ENCODE measurements at regions not wholly inside any gene's neighbourhood (a gene's known extent, or its start where the extent isn't known, plus 50 kb on each side); places are given as distances from the start of the nearest gene placed in this dataset.

DNA sequence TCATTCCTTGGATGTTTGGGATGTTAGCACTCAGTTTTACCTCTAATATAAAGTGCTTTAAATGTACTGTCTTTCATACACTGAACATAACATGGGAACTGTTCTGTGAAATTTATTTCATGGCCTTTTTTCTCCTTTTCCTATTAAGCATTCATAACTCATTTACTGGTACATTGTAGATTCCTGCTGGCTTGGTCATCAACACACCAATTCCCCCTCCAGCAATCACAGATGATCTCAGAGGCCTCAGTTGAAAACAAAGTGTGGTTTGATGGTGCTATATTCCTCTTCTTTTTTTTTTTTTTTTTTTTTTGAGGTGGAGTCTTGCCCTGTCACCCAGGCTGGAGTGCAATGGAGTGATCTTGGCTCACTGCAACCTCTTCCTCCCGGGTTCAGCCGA, 61.9 kb upstream of the FAM47B start:
- intact Hi-C loops (cut with micrococcal nuclease; ENCODE audit: unreplicated experiment), result no loop called here
- no peak overlapping the region for H3K27ac ChIP-seq
- POLR2A ChIA-PET (ENCODE audit: unreplicated experiment), result no interaction called here
- peaks cover 5% of the 10 kb centered on the region; the same call in 1 of the 2 replicates for H3K4me1 ChIP-seq (replicated peaks; ENCODE audit: insufficient read depth)
- H3K9me2 ChIP-seq (ENCODE audit: insufficient read depth), result no peaks in the 10 kb centered on the region
- no peaks in the 10 kb centered on the region for H3K79me2 ChIP-seq (ENCODE audit: low read depth)
- H3F3A ChIP-seq (ENCODE audit: insufficient read depth, low read depth), result no peaks in the 10 kb centered on the region
- no peaks in the 10 kb centered on the region for H4K20me1 ChIP-seq (ENCODE audit: insufficient read depth)
- DNase-seq, result peak in 1 of 2 experiments; percentile 2
- no peak overlapping the region for H3K4me2 ChIP-seq
- H3K36me3 ChIP-seq (ENCODE audit: low read depth), result no peaks in the 10 kb centered on the region
- CTCF ChIA-PET, result no interaction called here
- BruUV-seq (replicated peaks), result no TSS peak
- no peaks in the 10 kb centered on the region for H3K27me3 ChIP-seq (ENCODE audit: insufficient read depth, low read depth)
- TF ChIP-seq EZH2 (IDR thresholded peaks at IDR 0.05; ENCODE audit: low read depth), result no peak
- TF ChIP-seq, protein P1, sequence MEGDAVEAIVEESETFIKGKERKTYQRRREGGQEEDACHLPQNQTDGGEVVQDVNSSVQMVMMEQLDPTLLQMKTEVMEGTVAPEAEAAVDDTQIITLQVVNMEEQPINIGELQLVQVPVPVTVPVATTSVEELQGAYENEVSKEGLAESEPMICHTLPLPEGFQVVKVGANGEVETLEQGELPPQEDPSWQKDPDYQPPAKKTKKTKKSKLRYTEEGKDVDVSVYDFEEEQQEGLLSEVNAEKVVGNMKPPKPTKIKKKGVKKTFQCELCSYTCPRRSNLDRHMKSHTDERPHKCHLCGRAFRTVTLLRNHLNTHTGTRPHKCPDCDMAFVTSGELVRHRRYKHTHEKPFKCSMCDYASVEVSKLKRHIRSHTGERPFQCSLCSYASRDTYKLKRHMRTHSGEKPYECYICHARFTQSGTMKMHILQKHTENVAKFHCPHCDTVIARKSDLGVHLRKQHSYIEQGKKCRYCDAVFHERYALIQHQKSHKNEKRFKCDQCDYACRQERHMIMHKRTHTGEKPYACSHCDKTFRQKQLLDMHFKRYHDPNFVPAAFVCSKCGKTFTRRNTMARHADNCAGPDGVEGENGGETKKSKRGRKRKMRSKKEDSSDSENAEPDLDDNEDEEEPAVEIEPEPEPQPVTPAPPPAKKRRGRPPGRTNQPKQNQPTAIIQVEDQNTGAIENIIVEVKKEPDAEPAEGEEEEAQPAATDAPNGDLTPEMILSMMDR (conservative IDR thresholded peaks at IDR 0.05), result no peak
- H2AFZ ChIP-seq, result no peak overlapping the region
- no peaks in the 10 kb centered on the region for H3K9me3 ChIP-seq (ENCODE audit: insufficient read depth, low read depth)
- H3K4me3 ChIP-seq, result no peak overlapping the region

DNA sequence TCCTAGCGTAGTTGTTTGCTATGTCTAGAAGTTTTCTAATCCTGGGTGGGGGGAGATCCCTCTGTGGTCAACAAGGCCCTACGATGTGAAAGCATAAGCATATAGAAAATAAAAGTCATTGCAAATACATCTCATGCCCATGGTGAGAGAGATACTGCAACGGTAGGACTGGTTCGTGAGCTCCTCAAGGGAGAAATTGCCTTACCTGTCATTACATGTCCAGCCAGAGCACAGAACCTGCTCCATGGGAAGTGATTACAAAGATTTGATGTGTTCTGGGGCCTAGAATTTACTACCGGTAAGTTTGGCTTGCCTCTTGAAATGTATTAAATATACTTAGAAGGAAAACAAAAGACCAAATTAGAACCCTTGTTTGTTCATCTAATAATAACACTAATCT, 60.9 kb upstream of the FAM47B start:
- no peak overlapping the region for H3K4me2 ChIP-seq
- H3K79me2 ChIP-seq (ENCODE audit: low read depth), result no peaks in the 10 kb centered on the region
- H3K27ac ChIP-seq, result no peak overlapping the region
- CTCF ChIA-PET, result no interaction called here
- H3K9me3 ChIP-seq (ENCODE audit: insufficient read depth, low read depth), result no peaks in the 10 kb centered on the region
- H3K4me3 ChIP-seq, result no peak overlapping the region
- BruUV-seq (replicated peaks), result no TSS peak
- no peak overlapping the region for H2AFZ ChIP-seq
- POLR2A ChIA-PET (ENCODE audit: unreplicated experiment), result no interaction called here
- TF ChIP-seq EZH2 (IDR thresholded peaks at IDR 0.05; ENCODE audit: low read depth), result no peak
- TF ChIP-seq, protein P1 (conservative IDR thresholded peaks at IDR 0.05), result no peak
- intact Hi-C loops (cut with micrococcal nuclease; ENCODE audit: unreplicated experiment), result no loop called here
- peaks cover 5% of the 10 kb centered on the region; the same call in 1 of the 2 replicates for H3K4me1 ChIP-seq (replicated peaks; ENCODE audit: insufficient read depth)
- H3K36me3 ChIP-seq (ENCODE audit: low read depth), result no peaks in the 10 kb centered on the region
- H4K20me1 ChIP-seq (ENCODE audit: insufficient read depth), result no peaks in the 10 kb centered on the region
- H3K9me2 ChIP-seq (ENCODE audit: insufficient read depth), result no peaks in the 10 kb centered on the region
- no peak for DNase-seq
- H3K27me3 ChIP-seq (ENCODE audit: insufficient read depth, low read depth), result no peaks in the 10 kb centered on the region
- H3F3A ChIP-seq (ENCODE audit: insufficient read depth, low read depth), result no peaks in the 10 kb centered on the region

DNA sequence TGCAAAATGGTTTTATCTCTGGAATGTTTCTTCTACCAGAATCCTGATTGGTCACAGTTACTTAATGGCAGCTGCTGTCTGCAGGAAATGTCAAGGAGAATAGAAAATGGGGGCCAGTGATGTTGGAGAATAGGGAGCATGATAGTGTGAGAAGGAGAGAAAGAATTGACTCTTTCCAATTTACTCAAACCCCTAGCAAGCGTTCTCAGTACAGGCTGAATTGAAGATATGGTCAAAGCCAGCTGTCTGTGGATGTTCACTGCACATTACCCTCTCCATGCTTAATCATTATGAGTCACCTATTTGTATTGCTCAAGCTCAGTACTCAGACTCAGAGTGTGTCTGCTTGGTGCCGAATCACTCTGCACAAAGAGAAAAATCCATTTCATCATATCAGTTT, 57.8 kb upstream of the FAM47B start:
- H3K27me3 ChIP-seq (ENCODE audit: insufficient read depth, low read depth), result no peaks in the 10 kb centered on the region
- no peak overlapping the region for H2AFZ ChIP-seq
- no peak overlapping the region for H3K4me3 ChIP-seq
- H3K9me2 ChIP-seq (ENCODE audit: insufficient read depth), result no peaks in the 10 kb centered on the region
- no peaks in the 10 kb centered on the region for H3K79me2 ChIP-seq (ENCODE audit: low read depth)
- H3K4me2 ChIP-seq, result peak overlapping the region; percentile 23; the same call in 1 of the 2 replicates
- no peaks in the 10 kb centered on the region for H3K36me3 ChIP-seq (ENCODE audit: low read depth)
- DNase-seq, result peak in 1 of 2 experiments; percentile 42
- ChIA-PET CTCF (no interaction called here), POLR2A (ENCODE audit: unreplicated experiment) (interaction anchor here (0.7 kb wide), 1 partner anchor 131 kb away, joined by 4 read pairs; no protein-coding TSS in a partner anchor)
- TF ChIP-seq, protein P1 (conservative IDR thresholded peaks at IDR 0.05), result no peak
- no peak for TF ChIP-seq EZH2 (IDR thresholded peaks at IDR 0.05; ENCODE audit: low read depth)
- H3K4me1 ChIP-seq (replicated peaks; ENCODE audit: insufficient read depth), result peaks cover 5% of the 10 kb centered on the region; the same call in 1 of the 2 replicates
- no peaks in the 10 kb centered on the region for H3K9me3 ChIP-seq (ENCODE audit: insufficient read depth, low read depth)
- H3F3A ChIP-seq (ENCODE audit: insufficient read depth, low read depth), result no peaks in the 10 kb centered on the region
- no TSS peak for BruUV-seq (replicated peaks)
- intact Hi-C loops (cut with micrococcal nuclease; ENCODE audit: unreplicated experiment), result no loop called here
- H3K27ac ChIP-seq, result no peak overlapping the region
- H4K20me1 ChIP-seq (ENCODE audit: insufficient read depth), result no peaks in the 10 kb centered on the region
